ENCODE measurements at regions not wholly inside any gene's neighbourhood (a gene's known extent, or its start where the extent isn't known, plus 50 kb on each side); places are given as distances from the start of the nearest gene placed in this dataset.
"Not testable (repeated sequence)": the region's sequence is repeated elsewhere in the genome, so short reads cannot be mapped to it uniquely, and the experiment has no call there.

GRCh38 chr6:81889377-81890053 is 137.0 kb upstream of the TENT5A start:
- Histone ChIP-seq H3K27me3 (ENCODE audit: control insufficient read depth in 5 of 5, insufficient read depth in 4 of 5, low read length in 5 of 5) (no peaks in the 10 kb centered on the region), H3K9me3 (ENCODE audit: control insufficient read depth in 5 of 5, low read length in 5 of 5) (no peaks in the 10 kb centered on the region), H3K9ac (ENCODE audit: low read length in 5 of 5) (no peak overlapping the region), H3K4me3 (ENCODE audit: low read depth in 1 of 5, low read length in 5 of 5) (no peak overlapping the region), H3K36me3 (ENCODE audit: control insufficient read depth in 5 of 5, insufficient read depth in 5 of 5, low read length in 5 of 5) (no peaks in the 10 kb centered on the region), H3K4me1 (ENCODE audit: control insufficient read depth in 5 of 5, insufficient read depth in 5 of 5, low read length in 5 of 5) (peaks cover 0 to 9% (median under 1%) of the 10 kb centered on the region in 5 donors), H3K27ac (ENCODE audit: low read depth, low read length) (no peak overlapping the region)

GRCh38 chr6:81886909-81887308 is 134.4 kb upstream of the TENT5A start:
- H3K4me1 ChIP-seq (ENCODE audit: control insufficient read depth in 5 of 5, insufficient read depth in 5 of 5, low read length in 5 of 5); H3K27me3 ChIP-seq (ENCODE audit: control insufficient read depth in 5 of 5, insufficient read depth in 4 of 5, low read length in 5 of 5); H3K9me3 ChIP-seq (ENCODE audit: control insufficient read depth in 5 of 5, low read length in 5 of 5); H3K9ac ChIP-seq (ENCODE audit: low read length in 5 of 5); H3K36me3 ChIP-seq (ENCODE audit: control insufficient read depth in 5 of 5, insufficient read depth in 5 of 5, low read length in 5 of 5); H3K4me3 ChIP-seq (ENCODE audit: low read depth in 1 of 5, low read length in 5 of 5); H3K27ac ChIP-seq (ENCODE audit: low read depth, low read length): not testable (repeated sequence)

- Histone ChIP-seq H3K9ac (ENCODE audit: low read length in 5 of 5) (no peak overlapping the region), H3K27ac (ENCODE audit: low read depth, low read length) (no peak overlapping the region), H3K27me3 (ENCODE audit: control insufficient read depth in 5 of 5, insufficient read depth in 4 of 5, low read length in 5 of 5) (no peaks in the 10 kb centered on the region), H3K4me1 (ENCODE audit: control insufficient read depth in 5 of 5, insufficient read depth in 5 of 5, low read length in 5 of 5) (peaks cover 0 to 5% (median 0%) of the 10 kb centered on the region in 5 donors), H3K36me3 (ENCODE audit: control insufficient read depth in 5 of 5, insufficient read depth in 5 of 5, low read length in 5 of 5) (no peaks in the 10 kb centered on the region), H3K4me3 (ENCODE audit: low read depth in 1 of 5, low read length in 5 of 5) (no peak overlapping the region), H3K9me3 (ENCODE audit: control insufficient read depth in 5 of 5, low read length in 5 of 5) (no peaks in the 10 kb centered on the region)
Measured at GRCh38 chr6:81886157-81886556, 133.7 kb upstream of the TENT5A start.

- H3K9ac ChIP-seq (ENCODE audit: low read length in 5 of 5): no peak overlapping the region
- no peak overlapping the region for H3K27ac ChIP-seq (ENCODE audit: low read depth, low read length)
- H3K27me3 ChIP-seq (ENCODE audit: control insufficient read depth in 5 of 5, insufficient read depth in 4 of 5, low read length in 5 of 5): no peaks in the 10 kb centered on the region
- no peaks in the 10 kb centered on the region for H3K9me3 ChIP-seq (ENCODE audit: control insufficient read depth in 5 of 5, low read length in 5 of 5)
- H3K36me3 ChIP-seq (ENCODE audit: control insufficient read depth in 5 of 5, insufficient read depth in 5 of 5, low read length in 5 of 5): no peaks in the 10 kb centered on the region
- no peaks in the 10 kb centered on the region for H3K4me1 ChIP-seq (ENCODE audit: control insufficient read depth in 5 of 5, insufficient read depth in 5 of 5, low read length in 5 of 5)
- H3K4me3 ChIP-seq (ENCODE audit: low read depth in 1 of 5, low read length in 5 of 5): no peak overlapping the region
Measured at GRCh38 chr6:81881660-81882059, 129.2 kb upstream of the TENT5A start.

GRCh38 chr6:81878479-81878878 is 126.0 kb upstream of the TENT5A start:
- Histone ChIP-seq H3K27ac (ENCODE audit: low read depth, low read length) (no peak overlapping the region), H3K9me3 (ENCODE audit: control insufficient read depth in 5 of 5, low read length in 5 of 5) (peaks cover 0 to 3% (median 0%) of the 10 kb centered on the region in 5 donors), H3K4me1 (ENCODE audit: control insufficient read depth in 5 of 5, insufficient read depth in 5 of 5, low read length in 5 of 5) (no peaks in the 10 kb centered on the region), H3K9ac (ENCODE audit: low read length in 5 of 5) (no peak overlapping the region), H3K36me3 (ENCODE audit: control insufficient read depth in 5 of 5, insufficient read depth in 5 of 5, low read length in 5 of 5) (no peaks in the 10 kb centered on the region), H3K27me3 (ENCODE audit: control insufficient read depth in 5 of 5, insufficient read depth in 4 of 5, low read length in 5 of 5) (no peaks in the 10 kb centered on the region), H3K4me3 (ENCODE audit: low read depth in 1 of 5, low read length in 5 of 5) (no peak overlapping the region)

GRCh38 chr6:81876971-81877370 is 124.5 kb upstream of the TENT5A start:
- no peaks in the 10 kb centered on the region for H3K36me3 ChIP-seq (ENCODE audit: control insufficient read depth in 5 of 5, insufficient read depth in 5 of 5, low read length in 5 of 5)
- no peak overlapping the region for H3K27ac ChIP-seq (ENCODE audit: low read depth, low read length)
- no peaks in the 10 kb centered on the region for H3K27me3 ChIP-seq (ENCODE audit: control insufficient read depth in 5 of 5, insufficient read depth in 4 of 5, low read length in 5 of 5)
- no peaks in the 10 kb centered on the region for H3K4me1 ChIP-seq (ENCODE audit: control insufficient read depth in 5 of 5, insufficient read depth in 5 of 5, low read length in 5 of 5)
- H3K4me3 ChIP-seq (ENCODE audit: low read depth in 1 of 5, low read length in 5 of 5): no peak overlapping the region
- H3K9ac ChIP-seq (ENCODE audit: low read length in 5 of 5): no peak overlapping the region
- H3K9me3 ChIP-seq (ENCODE audit: control insufficient read depth in 5 of 5, low read length in 5 of 5): peaks cover 0 to 3% (median 0%) of the 10 kb centered on the region in 5 donors

GRCh38 chr6:81875782-81876293 is 123.4 kb upstream of the TENT5A start:
- peaks cover 0 to 3% (median 0%) of the 10 kb centered on the region in 5 donors for H3K9me3 ChIP-seq (ENCODE audit: control insufficient read depth in 5 of 5, low read length in 5 of 5)
- no peaks in the 10 kb centered on the region for H3K4me1 ChIP-seq (ENCODE audit: control insufficient read depth in 5 of 5, insufficient read depth in 5 of 5, low read length in 5 of 5)
- no peak overlapping the region for H3K9ac ChIP-seq (ENCODE audit: low read length in 5 of 5)
- no peaks in the 10 kb centered on the region for H3K27me3 ChIP-seq (ENCODE audit: control insufficient read depth in 5 of 5, insufficient read depth in 4 of 5, low read length in 5 of 5)
- no peak overlapping the region for H3K27ac ChIP-seq (ENCODE audit: low read depth, low read length)
- H3K4me3 ChIP-seq (ENCODE audit: low read depth in 1 of 5, low read length in 5 of 5): no peak overlapping the region
- H3K36me3 ChIP-seq (ENCODE audit: control insufficient read depth in 5 of 5, insufficient read depth in 5 of 5, low read length in 5 of 5): no peaks in the 10 kb centered on the region

GRCh38 chr6:81869749-81870508 is 117.4 kb upstream of the TENT5A start:
- not testable (repeated sequence) for H3K9me3 ChIP-seq (ENCODE audit: control insufficient read depth in 5 of 5, low read length in 5 of 5); H3K36me3 ChIP-seq (ENCODE audit: control insufficient read depth in 5 of 5, insufficient read depth in 5 of 5, low read length in 5 of 5); H3K4me3 ChIP-seq (ENCODE audit: low read depth in 1 of 5, low read length in 5 of 5); H3K27ac ChIP-seq (ENCODE audit: low read depth, low read length); H3K9ac ChIP-seq (ENCODE audit: low read length in 5 of 5); H3K27me3 ChIP-seq (ENCODE audit: control insufficient read depth in 5 of 5, insufficient read depth in 4 of 5, low read length in 5 of 5); H3K4me1 ChIP-seq (ENCODE audit: control insufficient read depth in 5 of 5, insufficient read depth in 5 of 5, low read length in 5 of 5)

- H3K36me3 ChIP-seq (ENCODE audit: control insufficient read depth in 5 of 5, insufficient read depth in 5 of 5, low read length in 5 of 5): no peaks in the 10 kb centered on the region
- no peak overlapping the region for H3K9ac ChIP-seq (ENCODE audit: low read length in 5 of 5)
- no peaks in the 10 kb centered on the region for H3K9me3 ChIP-seq (ENCODE audit: control insufficient read depth in 5 of 5, low read length in 5 of 5)
- no peak overlapping the region for H3K4me3 ChIP-seq (ENCODE audit: low read depth in 1 of 5, low read length in 5 of 5)
- no peaks in the 10 kb centered on the region for H3K27me3 ChIP-seq (ENCODE audit: control insufficient read depth in 5 of 5, insufficient read depth in 4 of 5, low read length in 5 of 5)
- H3K4me1 ChIP-seq (ENCODE audit: control insufficient read depth in 5 of 5, insufficient read depth in 5 of 5, low read length in 5 of 5): no peaks in the 10 kb centered on the region
- H3K27ac ChIP-seq (ENCODE audit: low read depth, low read length): no peak overlapping the region
Measured at GRCh38 chr6:81865712-81866111, 113.2 kb upstream of the TENT5A start.

- no peak overlapping the region for H3K9ac ChIP-seq (ENCODE audit: low read length in 5 of 5)
- no peak overlapping the region for H3K27ac ChIP-seq (ENCODE audit: low read depth, low read length)
- no peak overlapping the region for H3K4me3 ChIP-seq (ENCODE audit: low read depth in 1 of 5, low read length in 5 of 5)
- H3K36me3 ChIP-seq (ENCODE audit: control insufficient read depth in 5 of 5, insufficient read depth in 5 of 5, low read length in 5 of 5): no peaks in the 10 kb centered on the region
- no peaks in the 10 kb centered on the region for H3K27me3 ChIP-seq (ENCODE audit: control insufficient read depth in 5 of 5, insufficient read depth in 4 of 5, low read length in 5 of 5)
- H3K9me3 ChIP-seq (ENCODE audit: control insufficient read depth in 5 of 5, low read length in 5 of 5): no peaks in the 10 kb centered on the region
- H3K4me1 ChIP-seq (ENCODE audit: control insufficient read depth in 5 of 5, insufficient read depth in 5 of 5, low read length in 5 of 5): no peaks in the 10 kb centered on the region
Measured at GRCh38 chr6:81864124-81864523, 111.6 kb upstream of the TENT5A start.

All from subcutaneous abdominal adipose tissue (tissue), 5 donors.